ENCODE measurements at regions not wholly inside any gene's neighbourhood (a gene's known extent, or its start where the extent isn't known, plus 50 kb on each side); places are given as distances from the start of the nearest gene placed in this dataset.

DNA sequence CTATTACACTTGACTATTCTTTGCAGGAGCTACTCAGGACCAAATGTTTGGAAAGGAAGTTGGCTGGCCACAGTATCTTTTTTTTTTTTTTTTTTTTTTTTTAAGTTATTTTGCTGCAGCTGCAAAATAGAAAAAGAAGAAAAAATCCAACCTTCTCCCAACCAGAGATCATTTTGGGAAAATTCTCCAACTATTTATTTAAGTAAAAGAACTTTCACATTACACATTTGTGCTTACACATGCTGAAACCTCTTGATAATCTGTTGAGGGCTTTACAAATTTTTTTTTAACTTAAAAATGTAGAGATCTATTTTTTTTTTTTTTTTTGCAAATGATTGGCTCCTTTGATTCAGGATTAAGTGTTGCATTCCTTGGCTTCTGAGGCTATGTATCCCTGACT is 148.0 kb downstream of the POLR2M start (continued):
- TF ChIP-seq, protein P1, sequence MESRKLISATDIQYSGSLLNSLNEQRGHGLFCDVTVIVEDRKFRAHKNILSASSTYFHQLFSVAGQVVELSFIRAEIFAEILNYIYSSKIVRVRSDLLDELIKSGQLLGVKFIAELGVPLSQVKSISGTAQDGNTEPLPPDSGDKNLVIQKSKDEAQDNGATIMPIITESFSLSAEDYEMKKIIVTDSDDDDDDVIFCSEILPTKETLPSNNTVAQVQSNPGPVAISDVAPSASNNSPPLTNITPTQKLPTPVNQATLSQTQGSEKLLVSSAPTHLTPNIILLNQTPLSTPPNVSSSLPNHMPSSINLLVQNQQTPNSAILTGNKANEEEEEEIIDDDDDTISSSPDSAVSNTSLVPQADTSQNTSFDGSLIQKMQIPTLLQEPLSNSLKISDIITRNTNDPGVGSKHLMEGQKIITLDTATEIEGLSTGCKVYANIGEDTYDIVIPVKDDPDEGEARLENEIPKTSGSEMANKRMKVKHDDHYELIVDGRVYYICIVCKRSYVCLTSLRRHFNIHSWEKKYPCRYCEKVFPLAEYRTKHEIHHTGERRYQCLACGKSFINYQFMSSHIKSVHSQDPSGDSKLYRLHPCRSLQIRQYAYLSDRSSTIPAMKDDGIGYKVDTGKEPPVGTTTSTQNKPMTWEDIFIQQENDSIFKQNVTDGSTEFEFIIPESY (IDR thresholded peaks at IDR 0.05): no peak
- TF ChIP-seq RAD21 (IDR thresholded peaks at IDR 0.05): no peak
- no peak for TF ChIP-seq RXRA (IDR thresholded peaks at IDR 0.05)

DNA sequence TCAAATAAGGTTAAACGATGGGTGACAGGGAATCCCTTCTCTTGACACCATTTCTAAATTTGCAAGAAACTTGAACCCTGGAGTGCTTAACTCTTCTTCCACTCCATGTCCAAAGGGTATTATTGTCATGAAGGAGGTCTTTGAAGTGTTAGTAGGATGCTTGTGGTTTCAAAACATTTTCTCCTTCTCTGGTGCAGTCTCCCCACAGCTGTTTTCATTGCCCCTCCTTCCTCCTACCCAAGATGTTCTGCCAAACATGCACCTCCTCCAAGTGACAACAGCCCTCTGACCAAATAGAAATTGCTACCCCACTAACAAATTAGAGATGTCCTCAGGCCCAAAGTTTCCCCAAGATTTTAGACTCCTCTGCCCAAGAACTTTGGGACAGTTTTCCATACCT is 151.4 kb downstream of the POLR2M start:
- no peak overlapping the region for H3K4me3 ChIP-seq (ENCODE audit: low read depth in 1 of 3, low read length in 3 of 3)
- H3K9me3 ChIP-seq (ENCODE audit: control insufficient read depth in 4 of 4, low read length in 3 of 4): no peaks in the 10 kb centered on the region
- H3K27me3 ChIP-seq (ENCODE audit: control insufficient read depth in 4 of 4, insufficient read depth in 4 of 4, low read length in 3 of 4): no peaks in the 10 kb centered on the region
- H3K9ac ChIP-seq (ENCODE audit: low read depth in 1 of 2, low read length in 2 of 2): no peak overlapping the region
- H3K36me3 ChIP-seq (ENCODE audit: control insufficient read depth in 4 of 4, insufficient read depth in 3 of 4, low read depth in 1 of 4, low read length in 3 of 4): no peaks in the 10 kb centered on the region
- H3K27ac ChIP-seq (ENCODE audit: low read depth in 1 of 2, low read length in 2 of 2): no peak overlapping the region
- no peak for DNase-seq (ENCODE audit: low spot score)
- TF ChIP-seq, protein P2, sequence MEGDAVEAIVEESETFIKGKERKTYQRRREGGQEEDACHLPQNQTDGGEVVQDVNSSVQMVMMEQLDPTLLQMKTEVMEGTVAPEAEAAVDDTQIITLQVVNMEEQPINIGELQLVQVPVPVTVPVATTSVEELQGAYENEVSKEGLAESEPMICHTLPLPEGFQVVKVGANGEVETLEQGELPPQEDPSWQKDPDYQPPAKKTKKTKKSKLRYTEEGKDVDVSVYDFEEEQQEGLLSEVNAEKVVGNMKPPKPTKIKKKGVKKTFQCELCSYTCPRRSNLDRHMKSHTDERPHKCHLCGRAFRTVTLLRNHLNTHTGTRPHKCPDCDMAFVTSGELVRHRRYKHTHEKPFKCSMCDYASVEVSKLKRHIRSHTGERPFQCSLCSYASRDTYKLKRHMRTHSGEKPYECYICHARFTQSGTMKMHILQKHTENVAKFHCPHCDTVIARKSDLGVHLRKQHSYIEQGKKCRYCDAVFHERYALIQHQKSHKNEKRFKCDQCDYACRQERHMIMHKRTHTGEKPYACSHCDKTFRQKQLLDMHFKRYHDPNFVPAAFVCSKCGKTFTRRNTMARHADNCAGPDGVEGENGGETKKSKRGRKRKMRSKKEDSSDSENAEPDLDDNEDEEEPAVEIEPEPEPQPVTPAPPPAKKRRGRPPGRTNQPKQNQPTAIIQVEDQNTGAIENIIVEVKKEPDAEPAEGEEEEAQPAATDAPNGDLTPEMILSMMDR (IDR thresholded peaks at IDR 0.05; ENCODE audit: low read depth, low read length, missing input control): no peak
- TF ChIP-seq EGR1 (IDR thresholded peaks at IDR 0.05; ENCODE audit: low read depth in 2 of 2) (no peak), GABPA (IDR thresholded peaks at IDR 0.05 in 1 of 2, conservative IDR thresholded peaks at IDR 0.05 in 1 of 2) (no peak), JUND (IDR thresholded peaks at IDR 0.05) (no peak), FOXA2 (IDR thresholded peaks at IDR 0.05) (no peak), RXRA (IDR thresholded peaks at IDR 0.05) (no peak), HNF4G (IDR thresholded peaks at IDR 0.05) (no peak), TAF1 (conservative IDR thresholded peaks at IDR 0.05) (no peak), HNF4A (conservative IDR thresholded peaks at IDR 0.05) (no peak), NR2F2 (IDR thresholded peaks at IDR 0.05) (no peak), FOXA1 (IDR thresholded peaks at IDR 0.05) (no peak)
- TF ChIP-seq, protein P3, sequence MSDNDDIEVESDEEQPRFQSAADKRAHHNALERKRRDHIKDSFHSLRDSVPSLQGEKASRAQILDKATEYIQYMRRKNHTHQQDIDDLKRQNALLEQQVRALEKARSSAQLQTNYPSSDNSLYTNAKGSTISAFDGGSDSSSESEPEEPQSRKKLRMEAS (IDR thresholded peaks at IDR 0.05): no peak
- TF ChIP-seq, protein P1 (IDR thresholded peaks at IDR 0.05): no peak
- TF ChIP-seq, protein P4, sequence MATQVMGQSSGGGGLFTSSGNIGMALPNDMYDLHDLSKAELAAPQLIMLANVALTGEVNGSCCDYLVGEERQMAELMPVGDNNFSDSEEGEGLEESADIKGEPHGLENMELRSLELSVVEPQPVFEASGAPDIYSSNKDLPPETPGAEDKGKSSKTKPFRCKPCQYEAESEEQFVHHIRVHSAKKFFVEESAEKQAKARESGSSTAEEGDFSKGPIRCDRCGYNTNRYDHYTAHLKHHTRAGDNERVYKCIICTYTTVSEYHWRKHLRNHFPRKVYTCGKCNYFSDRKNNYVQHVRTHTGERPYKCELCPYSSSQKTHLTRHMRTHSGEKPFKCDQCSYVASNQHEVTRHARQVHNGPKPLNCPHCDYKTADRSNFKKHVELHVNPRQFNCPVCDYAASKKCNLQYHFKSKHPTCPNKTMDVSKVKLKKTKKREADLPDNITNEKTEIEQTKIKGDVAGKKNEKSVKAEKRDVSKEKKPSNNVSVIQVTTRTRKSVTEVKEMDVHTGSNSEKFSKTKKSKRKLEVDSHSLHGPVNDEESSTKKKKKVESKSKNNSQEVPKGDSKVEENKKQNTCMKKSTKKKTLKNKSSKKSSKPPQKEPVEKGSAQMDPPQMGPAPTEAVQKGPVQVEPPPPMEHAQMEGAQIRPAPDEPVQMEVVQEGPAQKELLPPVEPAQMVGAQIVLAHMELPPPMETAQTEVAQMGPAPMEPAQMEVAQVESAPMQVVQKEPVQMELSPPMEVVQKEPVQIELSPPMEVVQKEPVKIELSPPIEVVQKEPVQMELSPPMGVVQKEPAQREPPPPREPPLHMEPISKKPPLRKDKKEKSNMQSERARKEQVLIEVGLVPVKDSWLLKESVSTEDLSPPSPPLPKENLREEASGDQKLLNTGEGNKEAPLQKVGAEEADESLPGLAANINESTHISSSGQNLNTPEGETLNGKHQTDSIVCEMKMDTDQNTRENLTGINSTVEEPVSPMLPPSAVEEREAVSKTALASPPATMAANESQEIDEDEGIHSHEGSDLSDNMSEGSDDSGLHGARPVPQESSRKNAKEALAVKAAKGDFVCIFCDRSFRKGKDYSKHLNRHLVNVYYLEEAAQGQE (IDR thresholded peaks at IDR 0.05): no peak
- no peaks in the 10 kb centered on the region for H3K4me1 ChIP-seq (ENCODE audit: control insufficient read depth in 4 of 4, insufficient read depth in 4 of 4, low read length in 3 of 4)
- 83% methylated on average over 1 of the region's 1 CpG for WGBS

All from liver (tissue), 8 donors.